ENCODE measurements at regions not wholly inside any gene's neighbourhood (a gene's known extent, or its start where the extent isn't known, plus 50 kb on each side); places are given as distances from the start of the nearest gene placed in this dataset.

DNA sequence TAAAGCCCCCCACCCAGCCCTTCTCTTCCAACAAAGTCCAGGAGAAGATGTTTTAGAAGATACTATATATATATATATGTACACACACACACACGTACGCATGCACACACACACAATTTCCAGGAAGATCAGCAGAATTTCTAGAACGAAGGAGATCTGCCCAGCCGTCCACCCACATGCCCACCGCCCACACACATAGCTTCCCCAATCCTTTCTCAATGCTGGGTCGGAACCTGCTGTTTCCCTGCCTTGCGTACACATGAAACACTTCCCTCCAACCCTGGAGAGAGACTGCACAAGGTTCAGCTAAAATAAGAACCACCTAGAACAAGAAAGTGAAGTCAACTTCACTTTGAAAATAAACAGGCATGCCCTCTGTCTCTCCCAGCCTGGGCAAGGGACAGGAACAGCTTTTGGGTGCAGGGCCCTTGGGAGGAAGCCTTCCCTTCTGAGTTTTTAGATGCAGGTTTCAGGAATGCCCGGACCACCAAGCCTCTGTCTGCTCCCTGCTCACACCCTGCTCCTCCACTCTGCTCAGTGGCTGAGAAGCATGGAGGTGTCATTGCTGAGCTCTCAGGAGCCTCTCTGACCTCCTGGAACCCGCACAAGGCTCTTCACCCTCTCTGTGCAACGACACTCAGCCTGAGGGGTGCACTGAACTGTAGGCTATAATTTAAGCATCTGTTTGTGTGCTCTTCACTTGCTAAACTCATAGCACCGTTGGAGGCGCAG, 149.4 kb downstream of the C5orf15 start:
- H3K4me2 ChIP-seq (ENCODE audit: low read length) = no peak overlapping the region
- H3K36me3 ChIP-seq (ENCODE audit: insufficient read depth, low read length) = no peaks in the 10 kb centered on the region
- H3F3A ChIP-seq (ENCODE audit: insufficient read depth, low read length, poor library complexity, severe bottlenecking) = no peaks in the 10 kb centered on the region
- no peaks in the 10 kb centered on the region for H3K79me2 ChIP-seq (replicated peaks; ENCODE audit: insufficient read depth, low read length)
- no peaks in the 10 kb centered on the region for H3K27me3 ChIP-seq (ENCODE audit: insufficient read depth, low read depth, low read length)
- H3K9me2 ChIP-seq (ENCODE audit: insufficient read depth, low read length) = no peaks in the 10 kb centered on the region
- no peaks in the 10 kb centered on the region for H3K9me3 ChIP-seq (ENCODE audit: low read length)
- no peak overlapping the region for H3K4me3 ChIP-seq (ENCODE audit: low read length)
- H3K9ac ChIP-seq (ENCODE audit: low read length) = no peak overlapping the region
- no peak overlapping the region for H3K27ac ChIP-seq (ENCODE audit: low read length)
- no peaks in the 10 kb centered on the region for H4K20me1 ChIP-seq (ENCODE audit: insufficient read depth)
- H2AFZ ChIP-seq (ENCODE audit: low read depth, low read length) = no peak overlapping the region
- TF ChIP-seq MXI1 (conservative IDR thresholded peaks at IDR 0.05; ENCODE audit: poor library complexity, severe bottlenecking) (no peak), TAF1 (IDR thresholded peaks at IDR 0.05; ENCODE audit: low read depth) (no peak), EZH2 (IDR thresholded peaks at IDR 0.05; ENCODE audit: borderline replicate concordance, insufficient read depth, low read length, poor library complexity, severe bottlenecking) (no peak), RAD21 (conservative IDR thresholded peaks at IDR 0.05) (no peak), POLR2AphosphoS5 (IDR thresholded peaks at IDR 0.05) (no peak), EP300 (conservative IDR thresholded peaks at IDR 0.05; ENCODE audit: poor library complexity, severe bottlenecking) (no peak), SMC3 (conservative IDR thresholded peaks at IDR 0.05; ENCODE audit: poor library complexity) (no peak)
- TF ChIP-seq, protein P1, sequence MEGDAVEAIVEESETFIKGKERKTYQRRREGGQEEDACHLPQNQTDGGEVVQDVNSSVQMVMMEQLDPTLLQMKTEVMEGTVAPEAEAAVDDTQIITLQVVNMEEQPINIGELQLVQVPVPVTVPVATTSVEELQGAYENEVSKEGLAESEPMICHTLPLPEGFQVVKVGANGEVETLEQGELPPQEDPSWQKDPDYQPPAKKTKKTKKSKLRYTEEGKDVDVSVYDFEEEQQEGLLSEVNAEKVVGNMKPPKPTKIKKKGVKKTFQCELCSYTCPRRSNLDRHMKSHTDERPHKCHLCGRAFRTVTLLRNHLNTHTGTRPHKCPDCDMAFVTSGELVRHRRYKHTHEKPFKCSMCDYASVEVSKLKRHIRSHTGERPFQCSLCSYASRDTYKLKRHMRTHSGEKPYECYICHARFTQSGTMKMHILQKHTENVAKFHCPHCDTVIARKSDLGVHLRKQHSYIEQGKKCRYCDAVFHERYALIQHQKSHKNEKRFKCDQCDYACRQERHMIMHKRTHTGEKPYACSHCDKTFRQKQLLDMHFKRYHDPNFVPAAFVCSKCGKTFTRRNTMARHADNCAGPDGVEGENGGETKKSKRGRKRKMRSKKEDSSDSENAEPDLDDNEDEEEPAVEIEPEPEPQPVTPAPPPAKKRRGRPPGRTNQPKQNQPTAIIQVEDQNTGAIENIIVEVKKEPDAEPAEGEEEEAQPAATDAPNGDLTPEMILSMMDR (IDR thresholded peaks at IDR 0.05; ENCODE audit: poor library complexity, severe bottlenecking) = no peak
- TF ChIP-seq, protein P2, sequence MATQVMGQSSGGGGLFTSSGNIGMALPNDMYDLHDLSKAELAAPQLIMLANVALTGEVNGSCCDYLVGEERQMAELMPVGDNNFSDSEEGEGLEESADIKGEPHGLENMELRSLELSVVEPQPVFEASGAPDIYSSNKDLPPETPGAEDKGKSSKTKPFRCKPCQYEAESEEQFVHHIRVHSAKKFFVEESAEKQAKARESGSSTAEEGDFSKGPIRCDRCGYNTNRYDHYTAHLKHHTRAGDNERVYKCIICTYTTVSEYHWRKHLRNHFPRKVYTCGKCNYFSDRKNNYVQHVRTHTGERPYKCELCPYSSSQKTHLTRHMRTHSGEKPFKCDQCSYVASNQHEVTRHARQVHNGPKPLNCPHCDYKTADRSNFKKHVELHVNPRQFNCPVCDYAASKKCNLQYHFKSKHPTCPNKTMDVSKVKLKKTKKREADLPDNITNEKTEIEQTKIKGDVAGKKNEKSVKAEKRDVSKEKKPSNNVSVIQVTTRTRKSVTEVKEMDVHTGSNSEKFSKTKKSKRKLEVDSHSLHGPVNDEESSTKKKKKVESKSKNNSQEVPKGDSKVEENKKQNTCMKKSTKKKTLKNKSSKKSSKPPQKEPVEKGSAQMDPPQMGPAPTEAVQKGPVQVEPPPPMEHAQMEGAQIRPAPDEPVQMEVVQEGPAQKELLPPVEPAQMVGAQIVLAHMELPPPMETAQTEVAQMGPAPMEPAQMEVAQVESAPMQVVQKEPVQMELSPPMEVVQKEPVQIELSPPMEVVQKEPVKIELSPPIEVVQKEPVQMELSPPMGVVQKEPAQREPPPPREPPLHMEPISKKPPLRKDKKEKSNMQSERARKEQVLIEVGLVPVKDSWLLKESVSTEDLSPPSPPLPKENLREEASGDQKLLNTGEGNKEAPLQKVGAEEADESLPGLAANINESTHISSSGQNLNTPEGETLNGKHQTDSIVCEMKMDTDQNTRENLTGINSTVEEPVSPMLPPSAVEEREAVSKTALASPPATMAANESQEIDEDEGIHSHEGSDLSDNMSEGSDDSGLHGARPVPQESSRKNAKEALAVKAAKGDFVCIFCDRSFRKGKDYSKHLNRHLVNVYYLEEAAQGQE (IDR thresholded peaks at IDR 0.05; ENCODE audit: borderline replicate concordance) = no peak

DNA sequence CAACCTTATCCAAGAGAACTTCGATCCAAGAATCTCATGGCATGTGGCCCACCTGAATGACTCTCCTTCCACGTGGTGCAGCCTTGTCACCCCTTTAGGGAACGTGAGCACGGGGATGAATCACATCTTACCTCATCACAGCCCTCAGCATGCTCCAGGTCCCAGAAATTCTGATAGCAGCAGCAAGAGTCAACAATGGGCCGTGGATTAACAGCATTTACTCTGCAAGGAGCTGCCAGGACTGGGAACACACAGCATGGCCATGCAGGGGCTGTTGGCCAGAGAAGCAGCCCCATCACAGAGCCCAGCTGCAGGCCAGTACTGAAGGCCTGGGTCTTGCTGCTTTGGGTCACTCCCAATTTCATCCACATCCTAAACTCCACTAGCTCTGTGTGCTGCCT, 150.4 kb downstream of the C5orf15 start:
- Histone ChIP-seq H3K9ac (ENCODE audit: low read length) (no peak overlapping the region), H3K4me2 (ENCODE audit: low read length) (no peak overlapping the region), H3K4me3 (ENCODE audit: low read length) (no peak overlapping the region), H4K20me1 (ENCODE audit: insufficient read depth) (no peaks in the 10 kb centered on the region), H3K9me2 (ENCODE audit: insufficient read depth, low read length) (no peaks in the 10 kb centered on the region), H3K27ac (ENCODE audit: low read length) (no peak overlapping the region), H3K9me3 (ENCODE audit: low read length) (no peaks in the 10 kb centered on the region), H3K79me2 (replicated peaks; ENCODE audit: insufficient read depth, low read length) (no peaks in the 10 kb centered on the region), H2AFZ (ENCODE audit: low read depth, low read length) (no peak overlapping the region), H3K36me3 (ENCODE audit: insufficient read depth, low read length) (no peaks in the 10 kb centered on the region), H3K27me3 (ENCODE audit: insufficient read depth, low read depth, low read length) (no peaks in the 10 kb centered on the region), H3F3A (ENCODE audit: insufficient read depth, low read length, poor library complexity, severe bottlenecking) (no peaks in the 10 kb centered on the region)
- TF ChIP-seq, protein P1 (IDR thresholded peaks at IDR 0.05; ENCODE audit: poor library complexity, severe bottlenecking) = no peak
- TF ChIP-seq EZH2 (IDR thresholded peaks at IDR 0.05; ENCODE audit: borderline replicate concordance, insufficient read depth, low read length, poor library complexity, severe bottlenecking) (no peak), SMC3 (conservative IDR thresholded peaks at IDR 0.05; ENCODE audit: poor library complexity) (no peak), POLR2AphosphoS5 (IDR thresholded peaks at IDR 0.05) (no peak), TAF1 (IDR thresholded peaks at IDR 0.05; ENCODE audit: low read depth) (no peak), EP300 (conservative IDR thresholded peaks at IDR 0.05; ENCODE audit: poor library complexity, severe bottlenecking) (no peak), MXI1 (conservative IDR thresholded peaks at IDR 0.05; ENCODE audit: poor library complexity, severe bottlenecking) (no peak), RAD21 (conservative IDR thresholded peaks at IDR 0.05) (no peak)
- TF ChIP-seq, protein P2 (IDR thresholded peaks at IDR 0.05; ENCODE audit: borderline replicate concordance) = no peak

Data from neural cell (in vitro differentiated cells).